H1 (cell line): ENCODE measurements at regions not wholly inside any gene's neighbourhood (a gene's known extent, or its start where the extent isn't known, plus 50 kb on each side); places are given as distances from the start of the nearest gene placed in this dataset.

ENCODE experiments used
- CTCF ChIA-PET: fragments of 300-600 bp; sonication (Branson Sonifier 250); formaldehyde crosslinking; loops from one replicate; lab custom pipeline; 2021; ENCODE audit not compliant: partially characterized antibody; lab: Charles Lee
- POLR2A ChIA-PET: fragments of 300-600 bp; sonication (Branson Sonifier 250); formaldehyde crosslinking; loops from one replicate; lab custom pipeline; 2021; ENCODE audit warnings: inconsistent platforms; ENCODE audit not compliant: partially characterized antibody; lab: Charles Lee
- DNase-seq, 2 experiments: peaks; one replicate each; pipeline versions ENCODE4 v3.0.0 to v3.0.0-alpha.2; 2010 to 2022; ENCODE audit warnings: low spot score in 2 of 2, low read depth in 1 of 2, mixed read lengths in 1 of 2
- FAIRE-seq: peaks from 2 replicates; lab custom pipeline; 2011; peaks lifted over from hg19 to GRCh38; lab: Jason Lieb, UNC
- H2AFZ ChIP-seq: 2 replicates; pipeline ENCODE4 v1.8.1; 2012; ENCODE audit warnings: low read length, inconsistent platforms
- H2AK5ac ChIP-seq: 2 replicates; pipeline ENCODE4 v1.6.1; 2013; ENCODE audit warnings: low read depth, low read length
- H2BK120ac ChIP-seq: replicated peaks from 2 replicates; pipeline ENCODE3; 2013; ENCODE audit warnings: low read depth, low read length, inconsistent platforms
- H2BK12ac ChIP-seq: 2 replicates; pipeline ENCODE4 v1.6.1; 2013; ENCODE audit warnings: low read depth, low read length
- H2BK15ac ChIP-seq: 2 replicates; pipeline ENCODE4 v1.6.1; 2013; ENCODE audit warnings: low read length
- H2BK20ac ChIP-seq: 2 replicates; pipeline ENCODE4 v1.6.1; 2013; ENCODE audit warnings: low read length
- H2BK5ac ChIP-seq: 2 replicates; pipeline ENCODE4 v1.6.1; 2013; ENCODE audit warnings: low read depth, low read length
- H3K14ac ChIP-seq: 2 replicates; pipeline ENCODE4 v1.6.1; 2013; ENCODE audit warnings: inconsistent platforms; ENCODE audit not compliant: insufficient read length
- H3K18ac ChIP-seq: 2 replicates; pipeline ENCODE4 v1.6.1; 2013; ENCODE audit warnings: low read length; ENCODE audit errors: extremely low read depth
- H3K23ac ChIP-seq: 2 replicates; pipeline ENCODE4 v1.6.1; 2013; ENCODE audit warnings: inconsistent platforms; ENCODE audit not compliant: insufficient read length
- H3K23me2 ChIP-seq: 2 replicates; pipeline ENCODE4 v1.6.1; 2013; ENCODE audit warnings: low read depth, low read length
- H3K27ac ChIP-seq: 2 replicates; pipeline ENCODE4 v1.6.1; 2011; ENCODE audit warnings: low read depth, low read length, inconsistent platforms
- H3K27me3 ChIP-seq, 4 experiments: replicated peaks in 1 of 4; 1 replicate in 1 of 4; 2 replicates in 3 of 4; pipeline versions ENCODE4 v1.6.1 to v1.8.1; 2011 to 2013; ENCODE audit warnings: low read length in 3 of 4, mild to moderate bottlenecking in 3 of 4, inconsistent platforms in 2 of 4, mixed read lengths in 2 of 4, moderate library complexity in 1 of 4; ENCODE audit not compliant: control insufficient read depth in 3 of 4, insufficient read depth in 3 of 4; ENCODE audit errors: extremely low read depth in 1 of 4
- H3K36me3 ChIP-seq, 4 experiments: 2 replicates each; pipeline versions ENCODE4 v1.6.1 to v1.8.1; 2011 to 2013; ENCODE audit warnings: mild to moderate bottlenecking in 4 of 4, low read length in 3 of 4, moderate library complexity in 2 of 4, control low read depth in 1 of 4, inconsistent platforms in 1 of 4; ENCODE audit not compliant: insufficient read depth in 4 of 4, control insufficient read depth in 2 of 4
- H3K4ac ChIP-seq: replicated peaks from 2 replicates; pipeline ENCODE3; 2013; ENCODE audit warnings: low read length, low read depth, mixed read lengths, inconsistent platforms; ENCODE audit not compliant: insufficient read length
- H3K4me1 ChIP-seq, 4 experiments: replicated peaks in 1 of 4; 1 replicate in 1 of 4; 2 replicates in 3 of 4; pipeline versions ENCODE4 v1.6.1 to v1.8.1; 2011 to 2013; ENCODE audit warnings: low read length in 3 of 4, inconsistent platforms in 2 of 4, mixed read lengths in 1 of 4; ENCODE audit not compliant: insufficient read depth in 4 of 4, control insufficient read depth in 3 of 4
- H3K4me2 ChIP-seq, 2 experiments: 2 replicates each; pipeline versions ENCODE4 v1.6.1 to v1.8.1; 2011 to 2013; ENCODE audit warnings: low read depth in 2 of 2, low read length in 2 of 2, control low read depth in 1 of 2, inconsistent platforms in 1 of 2, mild to moderate bottlenecking in 1 of 2; ENCODE audit not compliant: insufficient read depth in 1 of 2
- H3K4me3 ChIP-seq, 4 experiments: fragments of 200-600, 300-600 bp in 1 of 4; sonication (generic), shearing (Covaris generic), sonication (Bioruptor Twin) in 1 of 4; 2 replicates each; pipeline versions ENCODE4 v1.5.1 to v1.8.1; 2011 to 2016; ENCODE audit warnings: low read length in 4 of 4, low read depth in 3 of 4, control low read depth in 2 of 4, inconsistent platforms in 2 of 4, mild to moderate bottlenecking in 2 of 4, mixed read lengths in 1 of 4, moderate library complexity in 1 of 4; ENCODE audit not compliant: insufficient read depth in 2 of 4; ENCODE audit errors: extremely low read depth in 1 of 4
- H3K56ac ChIP-seq: replicated peaks from 2 replicates; pipeline ENCODE3; 2013; ENCODE audit warnings: low read depth, mild to moderate bottlenecking, mixed read lengths, low read length, inconsistent platforms; ENCODE audit not compliant: insufficient read length
- H3K79me1 ChIP-seq: 2 replicates; pipeline ENCODE4 v1.6.1; 2013; ENCODE audit warnings: low read depth, low read length, control low read depth
- H3K79me2 ChIP-seq, 2 experiments: 2 replicates each; pipeline versions ENCODE4 v1.6.1 to v1.8.1; 2012 to 2013; ENCODE audit warnings: low read length in 2 of 2, mild to moderate bottlenecking in 2 of 2, inconsistent platforms in 1 of 2; ENCODE audit not compliant: insufficient read depth in 2 of 2, control insufficient read depth in 1 of 2
- H3K9ac ChIP-seq, 4 experiments: replicated peaks in 1 of 4; 1 replicate in 1 of 4; 2 replicates in 3 of 4; pipeline versions ENCODE4 v1.6.1 to v1.8.1; 2011 to 2013; ENCODE audit warnings: low read depth in 3 of 4, low read length in 3 of 4, control low read depth in 2 of 4, mild to moderate bottlenecking in 2 of 4, moderate library complexity in 2 of 4, inconsistent platforms in 1 of 4; ENCODE audit errors: extremely low read depth in 1 of 4
- H3K9me3 ChIP-seq, 2 experiments: 2 replicates each; pipeline versions ENCODE4 v1.6.1 to v1.8.1; 2012 to 2013; ENCODE audit warnings: mild to moderate bottlenecking in 2 of 2, moderate library complexity in 2 of 2, control low read depth in 1 of 2, inconsistent platforms in 1 of 2, low read depth in 1 of 2, low read length in 1 of 2, mixed read lengths in 1 of 2; ENCODE audit not compliant: insufficient read depth in 2 of 2
- H4K20me1 ChIP-seq, 2 experiments: replicated peaks in 1 of 2; 2 replicates each; pipeline versions ENCODE3 to v1.8.1; 2011 to 2013; ENCODE audit warnings: inconsistent platforms in 2 of 2, low read length in 2 of 2, mild to moderate bottlenecking in 1 of 2; ENCODE audit not compliant: insufficient read depth in 2 of 2, control insufficient read depth in 1 of 2
- H4K5ac ChIP-seq: 2 replicates; pipeline ENCODE4 v1.6.1; 2013; ENCODE audit warnings: low read length, low read depth, mixed read lengths, inconsistent platforms; ENCODE audit not compliant: insufficient read length
- H4K8ac ChIP-seq: 2 replicates; pipeline ENCODE4 v1.8.0; 2013; ENCODE audit warnings: mild to moderate bottlenecking, moderate library complexity, low read length, inconsistent platforms; ENCODE audit not compliant: insufficient read depth; ENCODE audit errors: extremely low read depth
- H4K91ac ChIP-seq: replicated peaks from 2 replicates; pipeline ENCODE3; 2013; ENCODE audit warnings: low read length, mixed read lengths, inconsistent platforms; ENCODE audit not compliant: insufficient read length
- CHD2 ChIP-seq: IDR thresholded peaks from 2 replicates; pipeline ENCODE4 v1.6.1; 2012; ENCODE audit warnings: low read length, improper control_type of control experiment
- CTBP2 ChIP-seq: IDR thresholded peaks from 2 replicates; pipeline ENCODE4 v1.7.0; 2011; ENCODE audit warnings: borderline replicate concordance, mild to moderate bottlenecking, moderate library complexity, mixed read lengths, low read length; ENCODE audit not compliant: insufficient read depth, insufficient read length
- EZH2 ChIP-seq: fragments of 200-600 bp; sonication (generic); IDR thresholded peaks from 2 replicates; pipeline ENCODE4 v1.7.1; 2012; ENCODE audit warnings: low read depth, mild to moderate bottlenecking, moderate library complexity, low read length, inconsistent platforms; ENCODE audit not compliant: severe bottlenecking
- HDAC6 ChIP-seq: IDR thresholded peaks from one replicate; pipeline ENCODE4 v1.7.1; 2012; ENCODE audit warnings: low read depth, mild to moderate bottlenecking, inconsistent platforms, low read length, moderate library complexity
- JUN ChIP-seq: IDR thresholded peaks from 2 replicates; pipeline ENCODE4 v1.6.1; 2011; ENCODE audit warnings: low read depth, mild to moderate bottlenecking, improper control_type of control experiment, low read length
- TEAD4 ChIP-seq: IDR thresholded peaks from 2 replicates; pipeline ENCODE4 v1.6.1; 2012; ENCODE audit warnings: low read depth, low read length, inconsistent platforms, mixed read lengths
- WGBS, 2 experiments: shearing (Covaris generic) in 1 of 2; methylation state at CpG; one replicate each; pipeline versions ENCODE4 v1.1.6 to v1.1.7; 2013 to 2015; ENCODE audit warnings: low lambda C conversion rate in 2 of 2, mixed read lengths in 2 of 2, inconsistent platforms in 1 of 2, low coverage in 1 of 2, missing lambda C conversion rate in 1 of 2; ENCODE audit not compliant: insufficient replicate concordance in 2 of 2, insufficient coverage in 1 of 2, insufficient read length in 1 of 2; ENCODE audit errors: extremely low coverage in 1 of 2, missing lambda C conversion rate in 1 of 2; 5-methylcytosine and 5-hydroxymethylcytosine counted together
- TF ChIP-seq, protein P1 (sequence below), 3 experiments: IDR thresholded peaks; 1 replicate in 2 of 3; 2 replicates in 1 of 3; pipeline versions ENCODE4 v1.5.1 to v1.6.1; 2011; ENCODE audit warnings: low read length in 3 of 3, mild to moderate bottlenecking in 3 of 3, inconsistent platforms in 2 of 3, low read depth in 1 of 3, moderate library complexity in 1 of 3; ENCODE audit not compliant: insufficient read depth in 1 of 3; ENCODE audit errors: control extremely low read depth in 1 of 3
- TF ChIP-seq, protein P2 (sequence below): IDR thresholded peaks from 2 replicates; pipeline ENCODE4 v1.6.1; 2011; ENCODE audit warnings: low read depth, mild to moderate bottlenecking, low read length; ENCODE audit not compliant: insufficient read depth

DNA sequence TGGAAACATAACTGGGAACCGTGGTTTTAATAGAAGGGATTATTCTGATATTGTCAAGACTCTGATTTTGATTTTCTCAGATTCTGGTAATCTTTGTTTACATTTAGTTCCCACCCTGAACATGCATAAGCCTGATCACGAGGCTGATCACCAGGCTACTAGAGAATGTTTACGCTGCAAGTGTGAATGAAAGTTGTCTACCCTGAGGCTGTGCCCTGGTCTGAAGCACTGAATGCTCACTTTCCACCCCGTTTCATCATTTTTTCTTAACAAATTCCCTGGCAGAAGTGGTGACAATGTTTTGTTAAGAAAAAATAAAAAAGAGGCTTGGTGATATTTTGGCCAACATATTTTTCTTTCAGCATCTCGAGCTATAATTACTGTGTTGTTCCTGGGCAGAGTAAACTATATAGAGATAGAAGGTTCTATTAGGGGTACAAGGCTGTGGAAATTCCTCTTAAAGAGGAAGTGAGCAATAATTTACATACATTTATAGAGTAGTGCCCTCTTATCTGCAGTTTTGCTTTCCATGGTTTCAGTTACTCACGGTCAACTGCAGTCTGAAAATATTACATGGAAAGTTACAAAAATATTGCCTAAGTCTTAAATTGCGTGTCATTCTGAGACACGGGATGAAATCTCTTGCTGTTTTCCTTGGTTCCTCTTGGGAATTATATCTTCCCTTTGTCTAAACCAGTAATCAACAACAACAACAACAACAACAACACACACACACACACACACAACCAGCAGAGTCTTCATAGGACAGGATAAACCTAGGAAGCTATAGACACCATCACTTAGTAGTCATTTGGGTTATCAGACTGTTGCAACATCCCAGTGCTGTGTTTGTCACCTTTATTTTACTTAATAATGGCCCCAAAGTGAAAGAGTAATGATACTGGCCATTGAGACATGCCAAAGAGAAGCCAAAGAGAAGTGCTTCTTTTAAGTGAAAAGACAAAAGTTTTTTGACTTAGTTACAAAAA is 566.6 kb upstream of the CITED2 start:
- no peak overlapping the region for H3K4me3 ChIP-seq
- H3K79me2 ChIP-seq = no peaks in the 10 kb centered on the region
- H4K20me1 ChIP-seq = no peaks in the 10 kb centered on the region
- no peak overlapping the region for H2BK12ac ChIP-seq
- no peak overlapping the region for H2BK15ac ChIP-seq
- H3K23me2 ChIP-seq = no peaks in the 10 kb centered on the region
- H4K91ac ChIP-seq = no peak overlapping the region
- peaks cover 0 to 5% (median 0%) of the 10 kb centered on the region in 4 experiments; a peak in 1 of 7 replicates for H3K4me1 ChIP-seq
- ChIA-PET POLR2A (interaction anchor here (2.1 kb wide), 1 partner anchor 567 kb away, joined by 11 read pairs; the partner anchor contains the start of gene CITED2), CTCF (interaction anchor here (1.0 kb wide), 2 partner anchors 58 to 137 kb away, joined by 3 to 4 read pairs; no protein-coding TSS in a partner anchor)
- H3K23ac ChIP-seq = no peak overlapping the region
- H3K18ac ChIP-seq = no peak overlapping the region
- H3K4me2 ChIP-seq = no peak overlapping the region
- H2BK5ac ChIP-seq = no peak overlapping the region
- WGBS, 2 experiments = 83% methylated on average over 8 of the region's 8 CpGs; no CpG with 5 or more reads in 1 of the 2 experiments
- H3K14ac ChIP-seq = no peak overlapping the region
- H2BK120ac ChIP-seq = no peak overlapping the region
- H3K4ac ChIP-seq = no peak overlapping the region
- FAIRE-seq = no peak
- no peak overlapping the region for H4K8ac ChIP-seq
- no peaks in the 10 kb centered on the region for H3K36me3 ChIP-seq
- no peak overlapping the region for H4K5ac ChIP-seq
- no peak overlapping the region for H2AFZ ChIP-seq
- H3K56ac ChIP-seq = no peak overlapping the region
- no peak overlapping the region; a peak in 1 of 7 replicates for H3K9ac ChIP-seq
- no peak for DNase-seq
- H3K79me1 ChIP-seq = no peaks in the 10 kb centered on the region
- H3K9me3 ChIP-seq = no peaks in the 10 kb centered on the region
- H2BK20ac ChIP-seq = no peak overlapping the region
- H2AK5ac ChIP-seq = no peak overlapping the region
- no peak overlapping the region for H3K27ac ChIP-seq
- no peaks in the 10 kb centered on the region for H3K27me3 ChIP-seq
- TF ChIP-seq EZH2 = no peak
- no peak for TF ChIP-seq CTBP2
- TF ChIP-seq, protein P1, sequence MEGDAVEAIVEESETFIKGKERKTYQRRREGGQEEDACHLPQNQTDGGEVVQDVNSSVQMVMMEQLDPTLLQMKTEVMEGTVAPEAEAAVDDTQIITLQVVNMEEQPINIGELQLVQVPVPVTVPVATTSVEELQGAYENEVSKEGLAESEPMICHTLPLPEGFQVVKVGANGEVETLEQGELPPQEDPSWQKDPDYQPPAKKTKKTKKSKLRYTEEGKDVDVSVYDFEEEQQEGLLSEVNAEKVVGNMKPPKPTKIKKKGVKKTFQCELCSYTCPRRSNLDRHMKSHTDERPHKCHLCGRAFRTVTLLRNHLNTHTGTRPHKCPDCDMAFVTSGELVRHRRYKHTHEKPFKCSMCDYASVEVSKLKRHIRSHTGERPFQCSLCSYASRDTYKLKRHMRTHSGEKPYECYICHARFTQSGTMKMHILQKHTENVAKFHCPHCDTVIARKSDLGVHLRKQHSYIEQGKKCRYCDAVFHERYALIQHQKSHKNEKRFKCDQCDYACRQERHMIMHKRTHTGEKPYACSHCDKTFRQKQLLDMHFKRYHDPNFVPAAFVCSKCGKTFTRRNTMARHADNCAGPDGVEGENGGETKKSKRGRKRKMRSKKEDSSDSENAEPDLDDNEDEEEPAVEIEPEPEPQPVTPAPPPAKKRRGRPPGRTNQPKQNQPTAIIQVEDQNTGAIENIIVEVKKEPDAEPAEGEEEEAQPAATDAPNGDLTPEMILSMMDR (IDR thresholded peaks at IDR 0.05; ENCODE audit: control extremely low read depth in 1 of 3, insufficient read depth in 1 of 3, low read depth in 1 of 3, low read length in 3 of 3) = no peak
- no peak for TF ChIP-seq CHD2
- TF ChIP-seq HDAC6 = no peak
- no peak for TF ChIP-seq TEAD4
- TF ChIP-seq JUN = no peak
- TF ChIP-seq, protein P2, sequence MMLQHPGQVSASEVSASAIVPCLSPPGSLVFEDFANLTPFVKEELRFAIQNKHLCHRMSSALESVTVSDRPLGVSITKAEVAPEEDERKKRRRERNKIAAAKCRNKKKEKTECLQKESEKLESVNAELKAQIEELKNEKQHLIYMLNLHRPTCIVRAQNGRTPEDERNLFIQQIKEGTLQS = no peak
